ENCODE measurements at regions not wholly inside any gene's neighbourhood (a gene's known extent, or its start where the extent isn't known, plus 50 kb on each side); places are given as distances from the start of the nearest gene placed in this dataset.
A peak's percentile ranks its signal among the peaks of the same experiment; 100 is the strongest.

- TF ChIP-seq FOXO4 (CRISPR knock-in tag; IDR thresholded peaks at IDR 0.05) (no peak), CTCF (IDR thresholded peaks at IDR 0.05 in 2 of 3, conservative IDR thresholded peaks at IDR 0.05 in 1 of 3; ENCODE audit: insufficient read depth in 2 of 3, low read depth in 1 of 3, low read length in 3 of 3) (peak in 2 of 3 experiments; percentile 9 to 18; a peak in 2 of 6 replicates), ZNF699 (CRISPR knock-in tag; IDR thresholded peaks at IDR 0.05; ENCODE audit: insufficient replicate concordance) (no peak), RAD21 (CRISPR knock-in tag; conservative IDR thresholded peaks at IDR 0.05 in 1 of 2, IDR thresholded peaks at IDR 0.05 in 1 of 2) (peak in 1 of 2 experiments; percentile 35; a peak in 3 of 4 replicates), ZC3H11A (IDR thresholded peaks at IDR 0.05; ENCODE audit: low read depth, low read length) (no peak), TAF9B (IDR thresholded peaks at IDR 0.05; ENCODE audit: partially characterized antibody) (no peak), RUNX1 (IDR thresholded peaks at IDR 0.05; ENCODE audit: low read depth) (no peak), TBP (optimal IDR thresholded peaks at IDR 0.05; ENCODE audit: low read depth, low read length) (peak; percentile 34), DNMT1 (IDR thresholded peaks at IDR 0.05) (peak; percentile 88; the same call in 1 of the 2 replicates), EGR1 (conservative IDR thresholded peaks at IDR 0.05) (peak; percentile 45; the same call in 1 of the 2 replicates), ZNF507 (tag; conservative IDR thresholded peaks at IDR 0.05) (no peak), ASH1L (IDR thresholded peaks at IDR 0.05; ENCODE audit: borderline replicate concordance, low read depth, partially characterized antibody) (peak; percentile 57), ZNF280B (CRISPR knock-in tag; IDR thresholded peaks at IDR 0.05) (no peak), LARP7 (IDR thresholded peaks at IDR 0.05) (peak; percentile 83; the same call in 1 of the 2 replicates), L3MBTL2 (IDR thresholded peaks at IDR 0.05) (peak; percentile 93), MTA3 (IDR thresholded peaks at IDR 0.05; ENCODE audit: borderline replicate concordance) (peak; percentile 49; the same call in 1 of the 2 replicates)
- TF ChIP-seq, protein P1, sequence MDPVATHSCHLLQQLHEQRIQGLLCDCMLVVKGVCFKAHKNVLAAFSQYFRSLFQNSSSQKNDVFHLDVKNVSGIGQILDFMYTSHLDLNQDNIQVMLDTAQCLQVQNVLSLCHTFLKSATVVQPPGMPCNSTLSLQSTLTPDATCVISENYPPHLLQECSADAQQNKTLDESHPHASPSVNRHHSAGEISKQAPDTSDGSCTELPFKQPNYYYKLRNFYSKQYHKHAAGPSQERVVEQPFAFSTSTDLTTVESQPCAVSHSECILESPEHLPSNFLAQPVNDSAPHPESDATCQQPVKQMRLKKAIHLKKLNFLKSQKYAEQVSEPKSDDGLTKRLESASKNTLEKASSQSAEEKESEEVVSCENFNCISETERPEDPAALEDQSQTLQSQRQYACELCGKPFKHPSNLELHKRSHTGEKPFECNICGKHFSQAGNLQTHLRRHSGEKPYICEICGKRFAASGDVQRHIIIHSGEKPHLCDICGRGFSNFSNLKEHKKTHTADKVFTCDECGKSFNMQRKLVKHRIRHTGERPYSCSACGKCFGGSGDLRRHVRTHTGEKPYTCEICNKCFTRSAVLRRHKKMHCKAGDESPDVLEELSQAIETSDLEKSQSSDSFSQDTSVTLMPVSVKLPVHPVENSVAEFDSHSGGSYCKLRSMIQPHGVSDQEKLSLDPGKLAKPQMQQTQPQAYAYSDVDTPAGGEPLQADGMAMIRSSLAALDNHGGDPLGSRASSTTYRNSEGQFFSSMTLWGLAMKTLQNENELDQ (CRISPR knock-in tag; IDR thresholded peaks at IDR 0.05; ENCODE audit: borderline replicate concordance): no peak
- TF ChIP-seq, protein P2, sequence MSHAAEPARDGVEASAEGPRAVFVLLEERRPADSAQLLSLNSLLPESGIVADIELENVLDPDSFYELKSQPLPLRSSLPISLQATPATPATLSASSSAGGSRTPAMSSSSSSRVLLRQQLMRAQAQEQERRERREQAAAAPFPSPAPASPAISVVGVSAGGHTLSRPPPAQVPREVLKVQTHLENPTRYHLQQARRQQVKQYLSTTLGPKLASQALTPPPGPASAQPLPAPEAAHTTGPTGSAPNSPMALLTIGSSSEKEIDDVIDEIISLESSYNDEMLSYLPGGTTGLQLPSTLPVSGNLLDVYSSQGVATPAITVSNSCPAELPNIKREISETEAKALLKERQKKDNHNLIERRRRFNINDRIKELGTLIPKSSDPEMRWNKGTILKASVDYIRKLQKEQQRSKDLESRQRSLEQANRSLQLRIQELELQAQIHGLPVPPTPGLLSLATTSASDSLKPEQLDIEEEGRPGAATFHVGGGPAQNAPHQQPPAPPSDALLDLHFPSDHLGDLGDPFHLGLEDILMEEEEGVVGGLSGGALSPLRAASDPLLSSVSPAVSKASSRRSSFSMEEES (CRISPR knock-in tag; IDR thresholded peaks at IDR 0.05): no peak
Measured at GRCh38 chr9:97803167-97804058, 49.6 kb upstream of the FOXE1 start (continued).
